Breast epithelium (tissue), 4 donors: ENCODE measurements at regions not wholly inside any gene's neighbourhood (a gene's known extent, or its start where the extent isn't known, plus 50 kb on each side); places are given as distances from the start of the nearest gene placed in this dataset.

Source experiments
- DNase-seq, 2 donors: peaks; one replicate each; pipeline ENCODE4 v3.0.0-alpha.2; 2019; ENCODE audit warnings: low spot score in 2 of 2
- H3K27ac ChIP-seq, 2 donors: fragments of 200-600 bp; sonication (generic) in 1 of 2; one replicate each; pipeline ENCODE4 v1.5.1; 2016 to 2019; ENCODE audit warnings: mild to moderate bottlenecking in 1 of 2
- H3K27me3 ChIP-seq, 2 donors: fragments of 200-600 bp; sonication (generic) in 1 of 2; one replicate each; pipeline versions ENCODE4 v1.5.1 to v1.6.0; 2017 to 2019; ENCODE audit warnings: control low read depth in 1 of 2, mild to moderate bottlenecking in 1 of 2
- H3K36me3 ChIP-seq: fragments of 200-600 bp; one replicate; pipeline ENCODE4 v1.5.1; 2019
- H3K4me1 ChIP-seq, 2 donors: fragments of 200-600 bp; sonication (generic); one replicate each; pipeline ENCODE4 v1.5.1; 2016 to 2019; ENCODE audit warnings: control low read depth in 1 of 2
- H3K4me3 ChIP-seq, 3 donors: fragments of 200-600 bp; sonication (generic); 1 replicate in 2 of 3; 2 replicates in 1 of 3; pipeline ENCODE4 v1.5.1; 2016 to 2019; ENCODE audit warnings: mild to moderate bottlenecking in 3 of 3, moderate library complexity in 2 of 3
- H3K9me3 ChIP-seq, 2 donors: fragments of 200-600 bp; sonication (generic) in 1 of 2; one replicate each; pipeline ENCODE4 v1.5.1; 2016 to 2019; ENCODE audit warnings: control low read depth in 1 of 2
- POLR2A ChIP-seq: fragments of 450-650 bp; IDR thresholded peaks from one replicate; pipeline ENCODE4 v1.6.1; 2016; ENCODE audit warnings: antibody characterized with exemption, mild to moderate bottlenecking, moderate library complexity
- POLR2AphosphoS5 ChIP-seq, 3 donors: sonication (generic); formaldehyde crosslinking; IDR thresholded peaks; one replicate each; pipeline ENCODE4 v1.6.1; 2017; ENCODE audit warnings: antibody characterized with exemption in 3 of 3
- intact Hi-C: fragments of 100-400 bp; cut with DNase I; formaldehyde crosslinking; loops from one replicate; pipeline ENCODE4 v1.15.1; 2023; ENCODE audit warnings: low total_unique reads
- TF ChIP-seq, protein P1 (sequence below), 3 donors: fragments of 450-650 bp; IDR thresholded peaks; one replicate each; pipeline ENCODE4 v1.5.1; 2016 to 2017; ENCODE audit warnings: antibody characterized with exemption in 3 of 3, mild to moderate bottlenecking in 3 of 3, moderate library complexity in 3 of 3

DNA sequence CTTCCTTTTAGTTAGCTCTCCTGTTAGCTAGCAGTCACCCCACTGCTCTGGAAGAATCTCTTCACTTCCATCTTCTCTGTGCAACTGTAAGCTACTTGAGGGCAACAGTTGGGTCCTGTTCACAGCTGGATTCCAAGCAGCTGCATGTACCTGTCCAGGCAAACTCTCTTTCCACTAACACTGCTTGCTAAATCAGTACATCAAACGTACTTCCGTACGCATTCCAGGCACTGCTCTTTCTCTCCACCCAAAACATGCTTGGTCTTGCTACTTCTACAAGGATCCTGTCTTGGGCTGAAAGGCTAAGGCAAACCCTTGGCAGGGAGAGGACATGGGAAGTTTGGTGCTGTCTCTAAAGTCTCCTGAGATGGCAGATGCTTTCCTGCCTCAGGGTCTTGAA, 139.2 kb upstream of the CACNA1E start:
- no peaks in the 10 kb centered on the region for H3K4me1 ChIP-seq
- intact Hi-C loops: no loop called here
- H3K27me3 ChIP-seq: no peaks in the 10 kb centered on the region
- peaks cover 0 to 6% of the 10 kb centered on the region in 2 donors for H3K9me3 ChIP-seq
- no peak for TF ChIP-seq POLR2AphosphoS5 (IDR thresholded peaks at IDR 0.05)
- TF ChIP-seq POLR2A: no peak
- TF ChIP-seq, protein P1, sequence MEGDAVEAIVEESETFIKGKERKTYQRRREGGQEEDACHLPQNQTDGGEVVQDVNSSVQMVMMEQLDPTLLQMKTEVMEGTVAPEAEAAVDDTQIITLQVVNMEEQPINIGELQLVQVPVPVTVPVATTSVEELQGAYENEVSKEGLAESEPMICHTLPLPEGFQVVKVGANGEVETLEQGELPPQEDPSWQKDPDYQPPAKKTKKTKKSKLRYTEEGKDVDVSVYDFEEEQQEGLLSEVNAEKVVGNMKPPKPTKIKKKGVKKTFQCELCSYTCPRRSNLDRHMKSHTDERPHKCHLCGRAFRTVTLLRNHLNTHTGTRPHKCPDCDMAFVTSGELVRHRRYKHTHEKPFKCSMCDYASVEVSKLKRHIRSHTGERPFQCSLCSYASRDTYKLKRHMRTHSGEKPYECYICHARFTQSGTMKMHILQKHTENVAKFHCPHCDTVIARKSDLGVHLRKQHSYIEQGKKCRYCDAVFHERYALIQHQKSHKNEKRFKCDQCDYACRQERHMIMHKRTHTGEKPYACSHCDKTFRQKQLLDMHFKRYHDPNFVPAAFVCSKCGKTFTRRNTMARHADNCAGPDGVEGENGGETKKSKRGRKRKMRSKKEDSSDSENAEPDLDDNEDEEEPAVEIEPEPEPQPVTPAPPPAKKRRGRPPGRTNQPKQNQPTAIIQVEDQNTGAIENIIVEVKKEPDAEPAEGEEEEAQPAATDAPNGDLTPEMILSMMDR (IDR thresholded peaks at IDR 0.05): no peak
- no peak overlapping the region for H3K4me3 ChIP-seq
- H3K27ac ChIP-seq: no peak overlapping the region
- no peak for DNase-seq
- no peaks in the 10 kb centered on the region for H3K36me3 ChIP-seq

GRCh38 chr1:181345146-181345545, 138.2 kb upstream of the CACNA1E start:
- no peak for DNase-seq
- H3K4me1 ChIP-seq: no peaks in the 10 kb centered on the region
- intact Hi-C loops: no loop called here
- H3K36me3 ChIP-seq: no peaks in the 10 kb centered on the region
- no peak overlapping the region for H3K4me3 ChIP-seq
- H3K27ac ChIP-seq: no peak overlapping the region
- TF ChIP-seq POLR2A (no peak), POLR2AphosphoS5 (IDR thresholded peaks at IDR 0.05) (no peak)
- peaks cover 0 to 6% of the 10 kb centered on the region in 2 donors for H3K9me3 ChIP-seq
- no peaks in the 10 kb centered on the region for H3K27me3 ChIP-seq

GRCh38 chr1:181347495-181348390, 135.6 kb upstream of the CACNA1E start:
- no peak overlapping the region for H3K4me3 ChIP-seq
- intact Hi-C loops: no loop called here
- no peaks in the 10 kb centered on the region for H3K36me3 ChIP-seq
- H3K27ac ChIP-seq: no peak overlapping the region
- peaks cover 0 to 6% of the 10 kb centered on the region in 2 donors for H3K9me3 ChIP-seq
- TF ChIP-seq, protein P1 (IDR thresholded peaks at IDR 0.05): no peak
- TF ChIP-seq POLR2AphosphoS5 (IDR thresholded peaks at IDR 0.05) (no peak), POLR2A (no peak)
- no peaks in the 10 kb centered on the region for H3K4me1 ChIP-seq
- DNase-seq: no peak
- H3K27me3 ChIP-seq: no peaks in the 10 kb centered on the region

- Histone ChIP-seq H3K27ac (no peak overlapping the region), H3K4me1 (no peaks in the 10 kb centered on the region), H3K36me3 (no peaks in the 10 kb centered on the region), H3K9me3 (no peaks in the 10 kb centered on the region), H3K27me3 (no peaks in the 10 kb centered on the region), H3K4me3 (no peak overlapping the region)
- intact Hi-C loops: no loop called here
- TF ChIP-seq POLR2AphosphoS5 (IDR thresholded peaks at IDR 0.05) (no peak), POLR2A (no peak)
- TF ChIP-seq, protein P1 (IDR thresholded peaks at IDR 0.05): no peak
- no peak for DNase-seq
These were observed 133.8 kb upstream of the CACNA1E start for GRCh38 chr1:181349512-181349911.

GRCh38 chr1:181350131-181350530, 133.2 kb upstream of the CACNA1E start:
- DNase-seq: no peak
- intact Hi-C loops: no loop called here
- no peaks in the 10 kb centered on the region for H3K27me3 ChIP-seq

DNA sequence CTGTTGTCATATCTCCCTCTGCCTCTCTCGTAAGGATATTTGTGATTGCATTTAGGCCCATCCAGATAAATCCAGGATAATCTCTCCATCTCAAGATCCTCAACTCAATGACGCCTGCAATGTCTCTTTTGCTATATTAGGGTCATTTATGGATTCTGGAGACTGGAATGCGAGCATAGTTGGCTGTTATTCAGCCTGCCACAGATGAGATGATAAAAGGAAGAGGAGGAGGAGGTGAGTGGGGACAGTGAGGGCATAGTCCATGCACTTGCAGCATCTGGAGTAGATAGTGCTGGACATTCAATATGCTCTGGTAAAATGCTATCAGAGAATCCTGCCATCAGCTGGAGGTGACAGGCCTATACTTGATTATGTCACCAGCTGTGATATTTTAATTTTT, 131.6 kb upstream of the CACNA1E start:
- Histone ChIP-seq H3K9me3 (no peaks in the 10 kb centered on the region), H3K4me3 (no peak overlapping the region), H3K27me3 (no peaks in the 10 kb centered on the region), H3K27ac (no peak overlapping the region), H3K36me3 (no peaks in the 10 kb centered on the region), H3K4me1 (no peaks in the 10 kb centered on the region)
- DNase-seq: no peak
- intact Hi-C loops: no loop called here
- TF ChIP-seq POLR2A (no peak), POLR2AphosphoS5 (IDR thresholded peaks at IDR 0.05) (no peak)
- TF ChIP-seq, protein P1 (IDR thresholded peaks at IDR 0.05): no peak

More at GRCh38 chr1:181350131-181350530, 133.2 kb upstream of the CACNA1E start:
- H3K9me3 ChIP-seq: no peaks in the 10 kb centered on the region
- H3K36me3 ChIP-seq: no peaks in the 10 kb centered on the region
- H3K4me1 ChIP-seq: no peaks in the 10 kb centered on the region
- no peak overlapping the region for H3K27ac ChIP-seq
- TF ChIP-seq POLR2A: no peak
- H3K4me3 ChIP-seq: no peak overlapping the region
